IPS DF 19.7 (cell line): ENCODE measurements at regions not wholly inside any gene's neighbourhood (a gene's known extent, or its start where the extent isn't known, plus 50 kb on each side); places are given as distances from the start of the nearest gene placed in this dataset.

Experiments
- DNase-seq: peaks from one replicate; pipeline ENCODE4 v3.0.0-alpha.2; 2013; ENCODE audit warnings: low read depth, low spot score

- no peak for DNase-seq
Measured at GRCh38 chr4:136763919-136764318, 768.4 kb downstream of the PCDH18 start.

- no peak for DNase-seq
Measured at GRCh38 chr4:136755531-136755916, 776.8 kb downstream of the PCDH18 start.

GRCh38 chr4:136754810-136755530 lies 777.3 kb downstream of the PCDH18 start:
- no peak for DNase-seq

GRCh38 chr4:136751556-136751955 lies 780.7 kb downstream of the PCDH18 start:
- DNase-seq, result no peak

GRCh38 chr4:136750897-136751296 lies 781.4 kb downstream of the PCDH18 start:
- DNase-seq, result no peak

- no peak for DNase-seq
Measured at GRCh38 chr4:136749989-136750388, 782.3 kb downstream of the PCDH18 start.

GRCh38 chr4:136748773-136749172 lies 783.5 kb downstream of the PCDH18 start:
- no peak for DNase-seq

- no peak for DNase-seq
Measured at GRCh38 chr4:136748165-136748564, 784.1 kb downstream of the PCDH18 start.

GRCh38 chr4:136743238-136743637 lies 789.1 kb downstream of the PCDH18 start:
- DNase-seq, result no peak

GRCh38 chr4:136742333-136742732 lies 790.0 kb downstream of the PCDH18 start:
- no peak for DNase-seq

GRCh38 chr4:136741468-136741867 lies 790.8 kb downstream of the PCDH18 start:
- no peak for DNase-seq

- no peak for DNase-seq
Measured at GRCh38 chr4:136740326-136740725, 792.0 kb downstream of the PCDH18 start.

GRCh38 chr4:136737066-136737465 lies 795.2 kb downstream of the PCDH18 start:
- no peak for DNase-seq

GRCh38 chr4:136731025-136731424 lies 801.3 kb downstream of the PCDH18 start:
- no peak for DNase-seq

GRCh38 chr4:136725286-136726081 lies 806.8 kb downstream of the PCDH18 start:
- DNase-seq, result no peak

GRCh38 chr4:136713140-136713539 lies 819.2 kb downstream of the PCDH18 start:
- DNase-seq, result no peak

- no peak for DNase-seq
Measured at GRCh38 chr4:136709897-136710296, 822.4 kb downstream of the PCDH18 start.

GRCh38 chr4:136706942-136707341 lies 825.4 kb downstream of the PCDH18 start:
- DNase-seq, result no peak

- no peak for DNase-seq
Measured at GRCh38 chr4:136699905-136700304, 832.4 kb downstream of the PCDH18 start.

GRCh38 chr4:136691607-136692006 lies 840.7 kb downstream of the PCDH18 start:
- no peak for DNase-seq

- DNase-seq, result no peak
Measured at GRCh38 chr4:136690360-136690759, 841.9 kb downstream of the PCDH18 start.

- DNase-seq, result no peak
Measured at GRCh38 chr4:136687596-136687995, 844.7 kb downstream of the PCDH18 start.

- no peak for DNase-seq
Measured at GRCh38 chr4:136687118-136687517, 845.2 kb downstream of the PCDH18 start.
